ENCODE measurements at regions not wholly inside any gene's neighbourhood (a gene's known extent, or its start where the extent isn't known, plus 50 kb on each side); places are given as distances from the start of the nearest gene placed in this dataset.

GRCh38 chr12:127565241-127565640 is 701.7 kb upstream of the TMEM132C start:
- TF ChIP-seq CTCF (IDR thresholded peaks at IDR 0.05; ENCODE audit: insufficient read depth, low read length, poor library complexity, severe bottlenecking), result no peak
- TF ChIP-seq EZH2phosphoT487 (conservative IDR thresholded peaks at IDR 0.05; ENCODE audit: low read length), result no peak
